Stimulated activated naive CD8-positive, alpha-beta T cell treated with anti-CD3 and anti-CD28 coated beads, Interleukin-15, Interleukin-2, amounts not matched to agents 100 U/mL and 50 U/mL, for 24 hours (primary cell): ENCODE measurements at regions not wholly inside any gene's neighbourhood (a gene's known extent, or its start where the extent isn't known, plus 50 kb on each side); places are given as distances from the start of the nearest gene placed in this dataset.

ENCODE experiments used
- ATAC-seq: fragments of 150-1000 bp; cut with Tn5 transposase; one replicate; pipeline ENCODE4 v1.10.0; 2021
- DNase-seq: peaks from one replicate; pipeline ENCODE4 v3.0.0; 2021

GRCh38 chr3:6781092-6781491 lies 79.8 kb upstream of the GRM7 start:
- no peak for ATAC-seq

GRCh38 chr3:6785726-6786125 lies 75.2 kb upstream of the GRM7 start:
- no peak for DNase-seq
- no peak for ATAC-seq

More at GRCh38 chr3:6781092-6781491, 79.8 kb upstream of the GRM7 start:
- no peak for DNase-seq

- ATAC-seq (no peak), DNase-seq (no peak)
These were observed 69.8 kb upstream of the GRM7 start for GRCh38 chr3:6791161-6791560.

GRCh38 chr3:6799264-6799915 lies 61.5 kb upstream of the GRM7 start:
- ATAC-seq (no peak), DNase-seq (peak; percentile 49)

GRCh38 chr3:6803619-6804018 lies 57.3 kb upstream of the GRM7 start:
- DNase-seq = no peak
- no peak for ATAC-seq

GRCh38 chr3:6805236-6805635 lies 55.7 kb upstream of the GRM7 start:
- DNase-seq (no peak), ATAC-seq (no peak)

- no peak for ATAC-seq
- DNase-seq = no peak
These were observed 53.9 kb upstream of the GRM7 start for GRCh38 chr3:6806991-6807390.

GRCh38 chr3:6807967-6808588 lies 52.8 kb upstream of the GRM7 start:
- no peak for ATAC-seq
- no peak for DNase-seq

GRCh38 chr3:6809349-6809748 lies 51.6 kb upstream of the GRM7 start:
- ATAC-seq (no peak), DNase-seq (no peak)
